ENCODE measurements at regions not wholly inside any gene's neighbourhood (a gene's known extent, or its start where the extent isn't known, plus 50 kb on each side); places are given as distances from the start of the nearest gene placed in this dataset.
"Not testable (repeated sequence)": the region's sequence is repeated elsewhere in the genome, so short reads cannot be mapped to it uniquely, and the experiment has no call there.

DNA sequence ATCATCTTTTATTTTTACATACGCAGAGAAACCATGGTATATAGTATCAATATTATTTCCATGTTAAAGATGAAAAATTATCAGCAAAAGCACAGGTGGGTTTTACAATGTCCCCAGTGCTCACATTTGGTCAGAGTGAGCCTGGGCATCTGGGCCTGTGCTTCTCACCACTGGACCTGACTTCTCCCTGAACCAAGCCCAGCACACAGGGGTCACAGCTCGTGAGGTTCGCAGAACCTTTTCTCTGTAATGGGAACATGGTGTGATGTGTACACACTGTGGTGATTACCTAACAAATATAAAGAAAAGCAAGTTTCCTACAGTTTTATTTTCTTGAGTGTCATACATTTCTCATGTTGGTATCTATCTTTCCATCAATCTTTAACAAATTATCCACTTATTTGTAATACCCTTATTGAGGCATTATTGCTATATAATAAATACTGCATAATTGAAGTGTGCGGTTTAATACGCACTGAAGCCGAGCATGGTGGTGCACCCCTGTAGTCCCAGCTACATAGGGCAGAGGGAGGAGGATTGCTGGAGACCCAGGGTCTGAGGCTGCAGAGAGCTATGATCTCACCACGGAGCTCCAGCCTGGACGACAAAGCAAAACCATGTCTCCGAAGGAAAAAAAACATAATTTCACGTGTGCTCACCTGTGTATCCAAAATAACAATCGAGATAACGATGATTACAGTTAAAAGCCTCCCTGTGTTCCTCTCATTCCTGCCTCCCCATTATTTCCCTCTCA is 743.2 kb downstream of the TMEM121 start:
- Mint-ChIP-seq H3K27ac (no peak overlapping the region), H3K36me3 (no peaks in the 10 kb centered on the region), H3K4me1 (ENCODE audit: low read depth) (peaks cover 8% of the 10 kb centered on the region), H3K27me3 (peaks cover 13% of the 10 kb centered on the region), H3K4me3 (no peak overlapping the region), H3K9me3 (no peaks in the 10 kb centered on the region)
- POLR2A ChIA-PET = no interaction called here
- no peak for DNase-seq
- intact Hi-C loops (cut with micrococcal nuclease) = loop anchor here (1.0 to 2.0 kb wide), 2 partner anchors 8 to 59 kb away; no protein-coding TSS in a partner anchor
- CTCF ChIA-PET = interaction anchor here (0.8 to 3.8 kb wide), 12 partner anchors 8 to 148 kb away, joined by 3 to 18 read pairs (median 4); no protein-coding TSS in a partner anchor

DNA sequence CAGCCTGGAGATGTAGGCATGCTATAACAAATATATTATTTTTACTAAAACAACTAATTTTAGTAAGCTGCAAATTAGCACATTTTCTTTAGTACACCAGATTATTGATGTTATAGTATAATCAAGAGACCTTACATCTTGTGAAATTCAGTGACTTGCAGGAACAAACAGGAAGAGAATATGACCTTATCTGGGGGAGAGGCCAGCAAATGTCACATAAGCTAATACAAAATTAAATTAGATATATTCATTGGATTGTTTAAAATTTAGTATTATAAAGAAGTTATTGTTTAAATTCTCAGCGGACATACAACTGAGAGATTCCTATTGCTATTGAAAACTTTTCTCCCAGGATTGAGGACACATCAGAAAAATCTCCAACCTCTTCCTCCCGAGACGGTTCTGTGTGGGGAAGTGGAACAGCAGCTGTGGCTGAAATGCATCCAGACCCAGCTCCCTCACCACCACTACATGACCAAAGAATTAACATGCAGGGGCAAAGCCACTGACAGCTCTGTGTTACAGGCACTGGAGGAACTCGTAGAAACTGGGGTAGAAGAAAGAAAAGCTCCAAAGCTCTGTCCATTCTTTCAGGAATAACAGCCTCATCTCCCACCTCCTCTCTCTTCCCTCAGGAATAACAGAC is 744.2 kb downstream of the TMEM121 start:
- H3K27me3 Mint-ChIP-seq = peaks cover 13% of the 10 kb centered on the region
- H3K9me3 Mint-ChIP-seq; POLR2A ChIA-PET; H3K4me1 Mint-ChIP-seq (ENCODE audit: low read depth); H3K27ac Mint-ChIP-seq; H3K36me3 Mint-ChIP-seq; DNase-seq; H3K4me3 Mint-ChIP-seq: not testable (repeated sequence)
- intact Hi-C loops (cut with micrococcal nuclease) = loop anchor here (1.0 kb wide), 1 partner anchor 9 kb away; no protein-coding TSS in a partner anchor
- CTCF ChIA-PET = interaction anchor here (0.8 to 3.8 kb wide), 8 partner anchors 9 to 494 kb away, joined by 3 to 18 read pairs (median 4); no protein-coding TSS in a partner anchor

DNA sequence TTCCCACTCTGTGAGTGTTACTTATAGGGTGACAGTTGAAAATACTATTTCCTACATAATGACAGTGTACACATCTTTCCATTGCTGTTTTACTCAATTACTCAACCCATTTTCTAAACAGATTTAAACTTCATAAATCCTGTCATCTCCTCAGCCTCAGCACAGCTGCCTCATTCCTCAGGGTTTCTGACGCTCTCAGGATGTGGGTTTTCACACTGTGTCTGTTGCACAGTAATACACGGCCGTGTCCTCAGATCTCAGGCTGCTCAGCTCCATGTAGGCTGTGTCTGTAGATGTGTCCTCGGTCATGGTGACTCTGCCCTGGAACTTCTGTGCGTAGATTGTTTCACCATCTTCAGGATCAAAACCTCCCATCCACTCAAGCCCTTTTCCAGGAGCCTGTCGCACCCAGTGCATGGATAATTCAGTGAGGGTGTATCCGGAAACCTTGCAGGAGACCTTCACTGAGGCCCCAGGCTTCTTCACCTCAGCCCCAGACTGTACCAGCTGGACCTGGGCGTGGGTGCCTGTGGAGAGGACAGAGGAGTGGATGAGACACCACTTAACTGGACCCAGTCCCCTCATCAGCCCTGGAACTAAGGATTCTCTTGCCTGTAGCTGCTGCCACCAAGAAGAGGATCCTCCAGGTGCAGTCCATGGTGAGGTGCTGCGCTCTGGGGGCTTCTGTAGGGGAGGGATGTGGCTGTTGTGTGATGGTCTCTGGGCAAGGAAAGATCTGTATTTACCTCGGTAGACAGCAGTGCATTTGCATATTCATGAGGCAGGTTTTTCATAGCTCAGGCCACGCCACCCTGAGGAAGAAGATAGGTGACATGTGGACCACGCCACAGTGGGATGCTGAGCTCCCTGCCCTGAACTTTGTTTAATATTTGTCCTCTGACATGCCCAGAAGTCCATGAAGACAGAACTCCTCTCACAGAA is 750.2 kb downstream of the TMEM121 start:
- CTCF ChIA-PET = interaction anchor here (0.6 to 3.9 kb wide), 14 partner anchors 8 to 235 kb away, joined by 3 to 16 read pairs (median 3); no protein-coding TSS in a partner anchor
- intact Hi-C loops (cut with micrococcal nuclease) = no loop called here
- Mint-ChIP-seq H3K4me1 (ENCODE audit: low read depth) (peaks cover 9% of the 10 kb centered on the region), H3K27me3 (peaks cover 23% of the 10 kb centered on the region), H3K4me3 (no peak overlapping the region), H3K9me3 (no peaks in the 10 kb centered on the region), H3K27ac (peak overlapping the region; percentile 1), H3K36me3 (no peaks in the 10 kb centered on the region)
- peak; percentile 55 for DNase-seq
- POLR2A ChIA-PET = no interaction called here

DNA sequence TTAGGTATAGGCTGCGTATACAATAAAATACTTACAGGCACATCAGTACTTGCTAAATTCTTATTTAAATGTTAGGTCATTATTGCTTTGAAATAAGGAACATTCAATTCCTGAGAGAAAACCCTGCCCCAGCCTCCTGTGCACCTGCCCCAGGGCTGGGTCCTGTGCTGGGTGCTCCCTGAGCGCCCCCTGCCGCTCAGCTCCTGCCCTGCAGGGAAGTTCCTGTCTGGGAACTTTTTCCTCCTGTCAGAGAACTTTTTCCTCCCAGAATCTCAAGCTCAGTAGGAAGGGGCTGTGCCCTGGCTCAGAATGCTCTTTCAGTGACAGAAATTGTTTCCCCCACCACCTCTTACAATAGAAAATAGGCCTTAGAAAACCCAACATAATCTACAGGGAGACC is 751.1 kb downstream of the TMEM121 start:
- no peaks in the 10 kb centered on the region for H3K36me3 Mint-ChIP-seq
- H3K27me3 Mint-ChIP-seq = peaks cover 26% of the 10 kb centered on the region
- peak; percentile 40 for DNase-seq
- H3K9me3 Mint-ChIP-seq = no peaks in the 10 kb centered on the region
- peaks cover 9% of the 10 kb centered on the region for H3K4me1 Mint-ChIP-seq (ENCODE audit: low read depth)
- no peak overlapping the region for H3K27ac Mint-ChIP-seq
- CTCF ChIA-PET = interaction anchor here (0.8 to 3.4 kb wide), 20 partner anchors 10 to 231 kb away, joined by 3 to 16 read pairs (median 4); no protein-coding TSS in a partner anchor
- H3K4me3 Mint-ChIP-seq = no peak overlapping the region
- intact Hi-C loops (cut with micrococcal nuclease) = no loop called here
- POLR2A ChIA-PET = no interaction called here

DNA sequence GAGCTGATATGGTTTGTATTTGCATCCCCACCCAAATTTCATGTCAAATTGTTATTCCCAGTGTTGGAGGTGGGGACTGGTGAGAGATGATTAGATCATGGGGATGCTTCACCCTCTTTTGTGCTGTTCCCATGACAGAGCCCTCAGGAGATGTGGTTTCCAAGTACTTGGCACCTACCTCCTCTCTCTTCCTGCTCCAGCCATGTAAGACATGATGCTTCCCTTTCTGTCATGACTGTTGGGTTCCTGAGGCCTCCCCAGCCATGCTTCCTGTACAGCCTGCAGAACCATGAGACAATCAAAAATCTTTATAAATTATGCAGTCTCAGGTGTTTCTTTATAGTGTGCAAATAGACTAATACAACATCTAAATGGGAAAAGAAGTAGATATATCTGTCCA is 754.5 kb downstream of the TMEM121 start:
- H3K4me3 Mint-ChIP-seq = no peak overlapping the region
- H3K36me3 Mint-ChIP-seq = no peaks in the 10 kb centered on the region
- H3K27ac Mint-ChIP-seq = no peak overlapping the region
- no peak for DNase-seq
- intact Hi-C loops (cut with micrococcal nuclease) = no loop called here
- peaks cover 19% of the 10 kb centered on the region for H3K27me3 Mint-ChIP-seq
- CTCF ChIA-PET = interaction anchor here (1.0 kb wide), 1 partner anchor 136 kb away, joined by 4 read pairs; no protein-coding TSS in a partner anchor
- POLR2A ChIA-PET = no interaction called here
- H3K4me1 Mint-ChIP-seq (ENCODE audit: low read depth) = peaks cover 9% of the 10 kb centered on the region
- no peaks in the 10 kb centered on the region for H3K9me3 Mint-ChIP-seq

DNA sequence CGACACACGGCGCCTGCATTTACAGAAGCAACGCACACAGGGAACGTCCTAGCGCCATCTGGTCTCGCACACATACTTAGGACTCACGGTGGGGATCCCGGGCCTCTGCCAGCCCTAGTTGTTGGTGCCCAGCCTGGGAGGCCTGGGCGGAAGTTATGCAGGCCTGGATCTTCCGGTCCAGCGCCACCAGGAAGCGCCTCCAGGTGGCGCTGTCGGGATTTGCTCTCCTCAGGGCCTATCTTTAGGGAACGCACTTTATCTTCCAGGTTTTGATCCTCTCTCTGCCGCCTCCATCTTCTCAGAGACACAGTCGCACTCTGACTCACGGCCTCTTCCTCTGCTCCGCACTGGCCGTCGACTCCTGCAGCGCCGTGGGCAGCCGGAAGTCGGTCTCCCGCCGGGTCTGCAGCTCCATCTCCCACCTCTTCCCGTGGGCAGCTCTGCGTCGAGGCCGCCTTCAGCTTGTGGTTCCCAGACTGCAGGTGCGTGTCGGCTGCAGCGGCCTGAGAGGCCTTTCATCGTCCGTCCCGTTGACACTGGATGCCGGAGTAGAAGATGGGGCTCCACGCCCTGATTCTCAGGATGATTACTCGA is 760.4 kb downstream of the TMEM121 start:
- H3K4me1 Mint-ChIP-seq (ENCODE audit: low read depth) = no peaks in the 10 kb centered on the region
- intact Hi-C loops (cut with micrococcal nuclease) = loop anchor here (1.0 kb wide), 1 partner anchor 22 kb away; no protein-coding TSS in a partner anchor
- ChIA-PET CTCF (interaction anchor here (0.7 to 3.4 kb wide), 4 partner anchors 9 to 22 kb away, joined by 3 to 29 read pairs (median 7); no protein-coding TSS in a partner anchor), POLR2A (no interaction called here)
- no peaks in the 10 kb centered on the region for H3K9me3 Mint-ChIP-seq
- no peak overlapping the region for H3K4me3 Mint-ChIP-seq
- peak; percentile 43 for DNase-seq
- peaks cover 18% of the 10 kb centered on the region for H3K27me3 Mint-ChIP-seq
- no peaks in the 10 kb centered on the region for H3K36me3 Mint-ChIP-seq
- H3K27ac Mint-ChIP-seq = no peak overlapping the region

DNA sequence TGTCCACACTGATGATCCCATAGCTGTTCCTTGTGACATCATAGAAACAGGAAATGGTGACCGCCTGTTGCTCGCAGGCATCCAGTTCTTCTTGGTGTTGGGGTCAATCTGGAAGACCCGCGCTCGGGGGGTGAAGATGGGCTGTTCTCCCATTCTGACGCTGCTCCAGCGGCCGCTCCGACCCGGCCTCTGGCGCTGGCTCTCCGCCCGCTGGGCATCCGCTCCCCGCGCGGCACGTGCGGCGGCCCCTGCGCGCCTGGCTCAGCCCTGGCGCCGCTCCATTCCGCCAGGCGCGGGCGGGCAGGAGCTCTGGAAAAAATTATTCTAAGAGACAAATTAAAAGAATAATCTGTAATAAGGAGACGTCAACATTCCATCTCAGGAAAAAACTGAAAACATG is 761.1 kb downstream of the TMEM121 start:
- ChIA-PET CTCF (interaction anchor here (0.7 to 3.4 kb wide), 8 partner anchors 9 to 269 kb away, joined by 3 to 29 read pairs (median 7); no protein-coding TSS in a partner anchor), POLR2A (no interaction called here)
- Mint-ChIP-seq H3K9me3 (no peaks in the 10 kb centered on the region), H3K27ac (no peak overlapping the region), H3K4me3 (no peak overlapping the region), H3K27me3 (peaks cover 17% of the 10 kb centered on the region), H3K36me3 (no peaks in the 10 kb centered on the region), H3K4me1 (ENCODE audit: low read depth) (no peaks in the 10 kb centered on the region)
- DNase-seq = no peak
- intact Hi-C loops (cut with micrococcal nuclease) = no loop called here

DNA sequence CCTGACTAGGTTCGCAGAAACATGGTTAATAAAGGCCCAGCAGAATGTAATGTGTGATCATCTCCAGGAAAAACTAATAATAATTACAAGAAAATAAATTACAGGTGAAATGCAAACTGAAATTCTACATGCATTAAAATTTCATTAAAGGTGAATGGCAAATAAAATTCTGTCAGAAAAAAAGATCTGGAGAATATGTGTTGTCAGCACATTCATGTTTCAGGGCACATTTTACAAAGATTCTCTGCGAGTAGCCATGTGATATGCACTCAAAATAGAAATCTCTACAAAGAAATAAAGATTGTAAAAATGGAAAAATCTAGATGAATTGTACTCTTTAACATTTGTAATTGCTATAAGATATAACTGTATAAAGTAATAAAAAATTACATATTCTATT is 765.2 kb downstream of the TMEM121 start:
- intact Hi-C loops (cut with micrococcal nuclease) = no loop called here
- H3K27me3 Mint-ChIP-seq = peaks cover 27% of the 10 kb centered on the region
- ChIA-PET POLR2A (no interaction called here), CTCF (interaction anchor here (1.2 to 1.7 kb wide), 2 partner anchors 17 to 36 kb away, joined by 4 to 8 read pairs; no protein-coding TSS in a partner anchor)
- H3K4me1 Mint-ChIP-seq (ENCODE audit: low read depth) = no peaks in the 10 kb centered on the region
- DNase-seq = no peak
- H3K9me3 Mint-ChIP-seq = no peaks in the 10 kb centered on the region
- no peak overlapping the region for H3K27ac Mint-ChIP-seq
- H3K36me3 Mint-ChIP-seq = no peaks in the 10 kb centered on the region
- no peak overlapping the region for H3K4me3 Mint-ChIP-seq

DNA sequence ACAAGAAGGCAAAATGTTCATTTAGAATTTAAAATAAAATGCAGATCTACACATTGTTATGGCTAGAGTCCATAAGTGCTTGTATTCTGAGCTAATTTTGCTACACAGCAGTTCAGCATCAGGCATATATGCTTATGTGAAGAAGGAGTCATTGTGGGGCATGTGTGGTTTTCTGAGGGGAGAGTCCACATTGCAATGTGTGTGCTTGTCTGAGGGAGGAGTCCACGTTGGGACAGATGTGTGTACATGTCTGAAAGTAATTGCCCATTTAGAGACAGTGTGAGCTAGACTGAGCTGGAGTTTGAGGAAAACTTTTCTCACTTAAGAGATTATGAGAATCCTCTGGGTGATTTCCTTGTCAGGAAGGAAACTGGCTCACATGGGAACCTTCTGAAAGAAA is 767.9 kb downstream of the TMEM121 start:
- Mint-ChIP-seq H3K4me3 (no peak overlapping the region), H3K9me3 (no peaks in the 10 kb centered on the region), H3K27ac (no peak overlapping the region), H3K4me1 (ENCODE audit: low read depth) (no peaks in the 10 kb centered on the region), H3K36me3 (no peaks in the 10 kb centered on the region), H3K27me3 (peaks cover 21% of the 10 kb centered on the region)
- no peak for DNase-seq
- ChIA-PET POLR2A (no interaction called here), CTCF (interaction anchor here (1.2 to 2.2 kb wide), 6 partner anchors 14 to 123 kb away, joined by 3 to 10 read pairs (median 4); no protein-coding TSS in a partner anchor)
- intact Hi-C loops (cut with micrococcal nuclease) = no loop called here

DNA sequence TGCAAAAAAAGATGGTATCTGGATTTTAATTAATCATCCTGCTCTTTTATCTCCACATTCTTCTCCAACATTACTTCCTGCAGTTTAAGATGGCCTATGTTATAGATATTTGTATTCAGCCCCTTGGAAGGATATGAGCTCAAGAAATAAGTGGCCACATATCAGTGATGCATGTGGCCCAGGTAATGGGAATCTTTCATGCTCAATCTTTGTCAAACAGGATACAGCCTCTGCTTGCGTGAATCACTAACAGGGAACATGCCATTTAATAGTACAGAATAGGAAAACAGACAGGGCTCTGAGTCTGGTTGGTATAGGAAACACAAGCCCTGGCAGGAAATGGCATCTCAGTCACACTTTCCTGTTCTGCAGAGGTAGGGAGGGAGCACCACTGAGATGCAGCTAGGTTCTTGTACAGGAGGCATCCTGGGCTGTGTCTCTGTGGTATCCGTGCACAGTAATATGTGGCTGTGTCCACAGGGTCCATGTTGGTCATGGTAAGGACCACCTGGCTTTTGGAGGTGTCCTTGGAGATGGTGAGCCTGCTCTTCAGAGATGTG is 774.6 kb downstream of the TMEM121 start:
- H3K27ac Mint-ChIP-seq; intact Hi-C loops (cut with micrococcal nuclease); POLR2A ChIA-PET; H3K27me3 Mint-ChIP-seq; DNase-seq; H3K36me3 Mint-ChIP-seq; H3K4me3 Mint-ChIP-seq; H3K9me3 Mint-ChIP-seq: not testable (repeated sequence)
- CTCF ChIA-PET = interaction anchor here (0.6 to 0.7 kb wide), 2 partner anchors 29 to 42 kb away, joined by 3 to 4 read pairs; no protein-coding TSS in a partner anchor
- H3K4me1 Mint-ChIP-seq (ENCODE audit: low read depth) = peaks cover 11% of the 10 kb centered on the region

DNA sequence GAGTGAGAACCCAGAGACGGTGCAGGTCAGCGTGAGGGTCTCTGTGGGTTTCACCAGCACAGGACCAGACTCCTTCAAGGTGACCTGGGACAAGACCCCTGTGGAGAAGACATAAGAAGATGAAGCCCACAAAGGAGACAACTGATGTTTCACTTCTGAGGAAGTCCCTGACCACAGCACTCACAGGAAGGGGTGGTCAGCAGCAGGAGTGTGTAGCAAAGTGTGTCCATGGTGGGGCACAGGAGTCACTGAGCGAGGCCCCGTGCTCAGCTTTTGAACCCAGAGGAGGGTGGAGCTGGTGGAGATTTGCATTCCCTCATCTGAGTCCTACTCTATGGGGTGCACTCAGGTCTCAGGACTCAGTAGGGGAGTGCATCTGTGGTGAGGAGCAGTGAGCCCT is 775.2 kb downstream of the TMEM121 start:
- POLR2A ChIA-PET = not testable (repeated sequence)

More for the DNA sequence above, 775.2 kb downstream of the TMEM121 start:
- H3K27ac Mint-ChIP-seq; intact Hi-C loops (cut with micrococcal nuclease); H3K36me3 Mint-ChIP-seq; CTCF ChIA-PET; H3K27me3 Mint-ChIP-seq; DNase-seq; H3K4me3 Mint-ChIP-seq; H3K9me3 Mint-ChIP-seq: not testable (repeated sequence)
- H3K4me1 Mint-ChIP-seq (ENCODE audit: low read depth) = peaks cover 11% of the 10 kb centered on the region

All from activated CD4-positive, alpha-beta memory T cell treated with anti-CD3 and anti-CD28 coated beads for 36 hours (primary cell).